ENCODE measurements at regions not wholly inside any gene's neighbourhood (a gene's known extent, or its start where the extent isn't known, plus 50 kb on each side); places are given as distances from the start of the nearest gene placed in this dataset.
A peak's percentile ranks its signal among the peaks of the same experiment; 100 is the strongest.

DNA sequence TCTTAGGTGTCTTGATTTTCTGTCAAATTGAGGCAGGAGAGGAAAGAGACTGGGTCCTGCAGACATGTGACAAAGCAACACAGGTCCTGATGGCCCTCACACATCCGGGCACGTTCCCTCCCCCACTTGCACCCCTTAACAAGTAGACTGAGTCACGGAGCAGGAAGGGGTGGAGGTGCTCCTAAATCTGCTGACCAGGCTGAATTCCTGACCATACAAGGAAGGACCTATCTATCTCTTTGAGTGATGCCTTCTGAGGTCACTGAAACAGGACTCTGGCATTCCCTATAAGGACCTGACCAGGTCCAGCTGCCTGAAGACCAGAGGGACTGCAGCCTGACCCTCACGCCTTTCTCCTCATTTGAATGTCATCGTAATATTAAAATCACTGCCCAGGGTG lies 250.3 kb downstream of the COL4A1 start:
- ChIA-PET POLR2A (ENCODE audit: partially characterized antibody) (no interaction called here), CTCF (ENCODE audit: partially characterized antibody) (no interaction called here)
- no peak overlapping the region for H3K23ac ChIP-seq (ENCODE audit: insufficient read length)
- DNase-seq (ENCODE audit: low read depth in 1 of 2, low spot score in 2 of 2): no peak
- no peaks in the 10 kb centered on the region for H3K27me3 ChIP-seq (replicated peaks in 1 of 4; ENCODE audit: control insufficient read depth in 3 of 4, extremely low read depth in 1 of 4, insufficient read depth in 3 of 4, low read length in 3 of 4)
- H3K9ac ChIP-seq (replicated peaks in 1 of 4; ENCODE audit: extremely low read depth in 1 of 4, low read depth in 3 of 4, low read length in 3 of 4): no peak overlapping the region
- H4K5ac ChIP-seq (ENCODE audit: insufficient read length, low read depth, low read length): no peak overlapping the region
- H4K91ac ChIP-seq (replicated peaks; ENCODE audit: insufficient read length, low read length): peak overlapping the region; percentile 76
- WGBS, 2 experiments (ENCODE audit: extremely low coverage in 1 of 2, insufficient coverage in 1 of 2, insufficient read length in 1 of 2, insufficient replicate concordance in 2 of 2, low coverage in 1 of 2, low lambda C conversion rate in 2 of 2, missing lambda C conversion rate in 1 of 2): 90% methylated on average over 5 of the region's 5 CpGs; no CpG with 5 or more reads in 1 of the 2 experiments
- H2BK120ac ChIP-seq (replicated peaks; ENCODE audit: low read depth, low read length): no peak overlapping the region
- H2BK20ac ChIP-seq (ENCODE audit: low read length): no peak overlapping the region
- no peaks in the 10 kb centered on the region for H3K79me1 ChIP-seq (ENCODE audit: low read depth, low read length)
- H3K4me3 ChIP-seq (ENCODE audit: extremely low read depth in 1 of 4, insufficient read depth in 2 of 4, low read depth in 3 of 4, low read length in 4 of 4): no peak overlapping the region
- H3K14ac ChIP-seq (ENCODE audit: insufficient read length): no peak overlapping the region
- no peaks in the 10 kb centered on the region for H4K20me1 ChIP-seq (replicated peaks in 1 of 2; ENCODE audit: control insufficient read depth in 1 of 2, insufficient read depth in 2 of 2, low read length in 2 of 2)
- H2BK5ac ChIP-seq (ENCODE audit: low read depth, low read length): no peak overlapping the region
- H3K27ac ChIP-seq (ENCODE audit: low read depth, low read length): no peak overlapping the region
- H3K56ac ChIP-seq (replicated peaks; ENCODE audit: insufficient read length, low read depth, low read length): no peak overlapping the region
- H3K36me3 ChIP-seq (ENCODE audit: control insufficient read depth in 2 of 4, insufficient read depth in 4 of 4, low read length in 3 of 4): no peaks in the 10 kb centered on the region
- FAIRE-seq: no peak
- H3K79me2 ChIP-seq (ENCODE audit: control insufficient read depth in 1 of 2, insufficient read depth in 2 of 2, low read length in 2 of 2): no peaks in the 10 kb centered on the region
- no peaks in the 10 kb centered on the region for H3K9me3 ChIP-seq (ENCODE audit: insufficient read depth in 2 of 2, low read depth in 1 of 2, low read length in 1 of 2)
- 0 out of 2 replicates have a peak overlapping the region, but pooled peaks have one; percentile 35 for H2AFZ ChIP-seq (ENCODE audit: low read length)
- H3K4me1 ChIP-seq (replicated peaks in 1 of 4; ENCODE audit: control insufficient read depth in 3 of 4, insufficient read depth in 4 of 4, low read length in 3 of 4): no peaks in the 10 kb centered on the region
- H3K23me2 ChIP-seq (ENCODE audit: low read depth, low read length): no peaks in the 10 kb centered on the region
- no peak overlapping the region for H3K4ac ChIP-seq (replicated peaks; ENCODE audit: insufficient read length, low read depth, low read length)
- no peak for TF ChIP-seq PHF8 (conservative IDR thresholded peaks at IDR 0.05; ENCODE audit: low read depth, low read length)
- TF ChIP-seq KDM4A (IDR thresholded peaks at IDR 0.05; ENCODE audit: low read depth, low read length, severe bottlenecking): no peak
- no peak for TF ChIP-seq NANOG (IDR thresholded peaks at IDR 0.05; ENCODE audit: insufficient read depth, low read depth, low read length, poor library complexity, severe bottlenecking)
- TF ChIP-seq TBP (IDR thresholded peaks at IDR 0.05; ENCODE audit: low read depth, low read length): no peak
- TF ChIP-seq GABPA (IDR thresholded peaks at IDR 0.05; ENCODE audit: borderline replicate concordance, insufficient read depth, low read length): no peak
- TF ChIP-seq HDAC6 (IDR thresholded peaks at IDR 0.05; ENCODE audit: low read depth, low read length): no peak
- TF ChIP-seq MAFK (IDR thresholded peaks at IDR 0.05; ENCODE audit: low read depth, low read length): 0 out of 2 replicates have a peak, but pooled peaks have one; percentile 6
- TF ChIP-seq ZNF274 (IDR thresholded peaks at IDR 0.05; ENCODE audit: borderline replicate concordance, extremely low read depth, low read length): no peak
- H3K4me2 ChIP-seq (ENCODE audit: insufficient read depth in 1 of 2, low read depth in 2 of 2, low read length in 2 of 2): no peak overlapping the region
- 0 out of 2 replicates have a peak overlapping the region, but pooled peaks have one; percentile 33 for H2BK15ac ChIP-seq (ENCODE audit: low read length)
- H3K18ac ChIP-seq (ENCODE audit: extremely low read depth, low read length): 0 out of 2 replicates have a peak overlapping the region, but pooled peaks have one; percentile 36
- H4K8ac ChIP-seq (ENCODE audit: extremely low read depth, insufficient read depth, low read length): no peak overlapping the region
- no peak overlapping the region for H2AK5ac ChIP-seq (ENCODE audit: low read depth, low read length)
- H2BK12ac ChIP-seq (ENCODE audit: low read depth, low read length): no peak overlapping the region

Measured in H1 (cell line).